Lower leg skin (tissue), 3 donors: ENCODE measurements at regions not wholly inside any gene's neighbourhood (a gene's known extent, or its start where the extent isn't known, plus 50 kb on each side); places are given as distances from the start of the nearest gene placed in this dataset.

Experiments
- POLR2A ChIP-seq, 2 donors: fragments of 450-650 bp; IDR thresholded peaks; one replicate each; pipeline ENCODE4 v1.6.1; 2016 to 2017; ENCODE audit warnings: antibody characterized with exemption in 2 of 2, mild to moderate bottlenecking in 1 of 2, moderate library complexity in 1 of 2
- TF ChIP-seq, protein P1 (sequence below), 3 donors: fragments of 450-650 bp; IDR thresholded peaks; one replicate each; pipeline ENCODE4 v1.5.1; 2016; ENCODE audit warnings: antibody characterized with exemption in 3 of 3, mild to moderate bottlenecking in 3 of 3, moderate library complexity in 2 of 3

DNA sequence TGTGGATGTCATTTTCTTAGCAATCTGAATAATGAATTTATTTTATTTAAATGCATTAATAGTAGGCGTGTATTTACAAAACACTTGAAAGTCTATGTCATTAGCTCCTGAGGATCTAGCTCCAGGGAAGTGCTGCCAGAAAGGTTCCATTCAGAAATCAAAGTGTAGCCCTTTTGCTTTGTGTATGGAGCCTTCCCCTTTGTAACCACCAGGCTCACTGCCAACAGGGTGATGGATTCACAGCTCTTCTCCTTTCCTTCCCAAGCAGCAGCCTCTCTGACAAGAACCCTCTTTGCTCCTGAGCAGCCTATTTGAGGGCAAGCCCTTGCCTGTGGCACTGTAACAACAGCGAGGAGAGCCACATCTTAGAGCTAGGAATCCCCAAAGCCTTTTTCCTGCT, 286.0 kb upstream of the RASGEF1B start:
- no peak for TF ChIP-seq POLR2A (IDR thresholded peaks at IDR 0.05)
- TF ChIP-seq, protein P1, sequence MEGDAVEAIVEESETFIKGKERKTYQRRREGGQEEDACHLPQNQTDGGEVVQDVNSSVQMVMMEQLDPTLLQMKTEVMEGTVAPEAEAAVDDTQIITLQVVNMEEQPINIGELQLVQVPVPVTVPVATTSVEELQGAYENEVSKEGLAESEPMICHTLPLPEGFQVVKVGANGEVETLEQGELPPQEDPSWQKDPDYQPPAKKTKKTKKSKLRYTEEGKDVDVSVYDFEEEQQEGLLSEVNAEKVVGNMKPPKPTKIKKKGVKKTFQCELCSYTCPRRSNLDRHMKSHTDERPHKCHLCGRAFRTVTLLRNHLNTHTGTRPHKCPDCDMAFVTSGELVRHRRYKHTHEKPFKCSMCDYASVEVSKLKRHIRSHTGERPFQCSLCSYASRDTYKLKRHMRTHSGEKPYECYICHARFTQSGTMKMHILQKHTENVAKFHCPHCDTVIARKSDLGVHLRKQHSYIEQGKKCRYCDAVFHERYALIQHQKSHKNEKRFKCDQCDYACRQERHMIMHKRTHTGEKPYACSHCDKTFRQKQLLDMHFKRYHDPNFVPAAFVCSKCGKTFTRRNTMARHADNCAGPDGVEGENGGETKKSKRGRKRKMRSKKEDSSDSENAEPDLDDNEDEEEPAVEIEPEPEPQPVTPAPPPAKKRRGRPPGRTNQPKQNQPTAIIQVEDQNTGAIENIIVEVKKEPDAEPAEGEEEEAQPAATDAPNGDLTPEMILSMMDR (IDR thresholded peaks at IDR 0.05) = no peak
